ENCODE measurements at regions not wholly inside any gene's neighbourhood (a gene's known extent, or its start where the extent isn't known, plus 50 kb on each side); places are given as distances from the start of the nearest gene placed in this dataset.

GRCh38 chr12:11946161-11946560 lies 124.6 kb upstream of the BCL2L14 start:
- Mint-ChIP-seq H3K27me3 (ENCODE audit: unreplicated experiment) (peaks cover 33% of the 10 kb centered on the region), H3K4me3 (ENCODE audit: unreplicated experiment) (no peak overlapping the region), H3K36me3 (ENCODE audit: unreplicated experiment) (no peaks in the 10 kb centered on the region), H3K27ac (ENCODE audit: unreplicated experiment) (no peak overlapping the region), H3K9me3 (ENCODE audit: unreplicated experiment) (no peaks in the 10 kb centered on the region), H3K4me1 (ENCODE audit: unreplicated experiment) (no peaks in the 10 kb centered on the region)
- no peak for DNase-seq (ENCODE audit: extremely low spot score, unreplicated experiment)
- no peak for TF ChIP-seq CTCF (IDR thresholded peaks at IDR 0.05)

- H3K9me3 Mint-ChIP-seq (ENCODE audit: unreplicated experiment) = no peaks in the 10 kb centered on the region
- no peaks in the 10 kb centered on the region for H3K36me3 Mint-ChIP-seq (ENCODE audit: unreplicated experiment)
- H3K4me3 Mint-ChIP-seq (ENCODE audit: unreplicated experiment) = no peak overlapping the region
- no peak overlapping the region for H3K27ac Mint-ChIP-seq (ENCODE audit: unreplicated experiment)
- no peak for DNase-seq (ENCODE audit: extremely low spot score, unreplicated experiment)
- H3K4me1 Mint-ChIP-seq (ENCODE audit: unreplicated experiment) = no peaks in the 10 kb centered on the region
- peaks cover 33% of the 10 kb centered on the region for H3K27me3 Mint-ChIP-seq (ENCODE audit: unreplicated experiment)
- TF ChIP-seq CTCF (IDR thresholded peaks at IDR 0.05) = no peak
Observed at GRCh38 chr12:11947213-11947612, 123.5 kb upstream of the BCL2L14 start.

DNA sequence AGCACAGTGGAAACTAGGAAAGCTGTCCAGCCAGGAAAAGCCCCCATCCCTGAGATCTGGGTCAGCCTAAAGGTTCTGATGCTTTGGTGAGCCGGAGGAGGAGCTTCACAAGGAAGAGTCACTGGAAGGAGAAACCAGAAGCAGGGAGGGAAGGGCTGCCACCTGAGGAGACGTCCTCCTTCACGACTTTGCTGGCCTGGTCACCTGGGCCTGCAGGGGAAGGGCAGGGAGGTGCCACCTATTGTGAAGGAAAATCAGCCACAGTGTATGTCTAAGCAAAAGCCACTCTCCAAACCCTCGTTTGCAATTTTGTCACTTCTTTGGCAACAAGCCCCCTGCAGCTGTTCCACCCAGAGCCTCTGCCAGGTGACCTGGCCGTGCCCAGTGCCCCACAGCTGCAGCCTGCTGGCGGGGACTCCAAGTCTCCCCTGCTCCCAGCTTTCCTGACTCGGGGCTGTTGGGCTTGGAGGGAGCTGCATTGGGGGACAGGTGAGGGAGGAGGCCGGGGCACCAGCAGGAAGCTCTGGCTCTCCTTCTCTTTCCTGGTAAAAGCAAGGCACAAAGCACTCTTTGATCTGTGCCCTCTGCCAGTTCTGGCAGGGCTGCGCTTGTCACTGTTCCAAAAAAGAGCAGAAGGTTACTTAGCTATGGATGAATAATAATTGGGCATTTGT lies 120.9 kb upstream of the BCL2L14 start:
- no peak for TF ChIP-seq CTCF (IDR thresholded peaks at IDR 0.05)

GRCh38 chr12:11951209-11951608 lies 119.5 kb upstream of the BCL2L14 start:
- Mint-ChIP-seq H3K4me1 (ENCODE audit: unreplicated experiment) (peaks cover 2% of the 10 kb centered on the region), H3K36me3 (ENCODE audit: unreplicated experiment) (no peaks in the 10 kb centered on the region), H3K9me3 (ENCODE audit: unreplicated experiment) (no peaks in the 10 kb centered on the region), H3K27ac (ENCODE audit: unreplicated experiment) (no peak overlapping the region), H3K27me3 (ENCODE audit: unreplicated experiment) (peaks cover 36% of the 10 kb centered on the region), H3K4me3 (ENCODE audit: unreplicated experiment) (no peak overlapping the region)
- no peak for DNase-seq (ENCODE audit: extremely low spot score, unreplicated experiment)
- TF ChIP-seq CTCF (IDR thresholded peaks at IDR 0.05) = no peak

More for the DNA sequence above, 120.9 kb upstream of the BCL2L14 start:
- no peak overlapping the region for H3K27ac Mint-ChIP-seq (ENCODE audit: unreplicated experiment)
- H3K27me3 Mint-ChIP-seq (ENCODE audit: unreplicated experiment) = peaks cover 31% of the 10 kb centered on the region
- H3K9me3 Mint-ChIP-seq (ENCODE audit: unreplicated experiment) = no peaks in the 10 kb centered on the region
- no peak overlapping the region for H3K4me3 Mint-ChIP-seq (ENCODE audit: unreplicated experiment)
- no peak for DNase-seq (ENCODE audit: extremely low spot score, unreplicated experiment)
- no peaks in the 10 kb centered on the region for H3K36me3 Mint-ChIP-seq (ENCODE audit: unreplicated experiment)
- H3K4me1 Mint-ChIP-seq (ENCODE audit: unreplicated experiment) = peaks cover 2% of the 10 kb centered on the region

DNA sequence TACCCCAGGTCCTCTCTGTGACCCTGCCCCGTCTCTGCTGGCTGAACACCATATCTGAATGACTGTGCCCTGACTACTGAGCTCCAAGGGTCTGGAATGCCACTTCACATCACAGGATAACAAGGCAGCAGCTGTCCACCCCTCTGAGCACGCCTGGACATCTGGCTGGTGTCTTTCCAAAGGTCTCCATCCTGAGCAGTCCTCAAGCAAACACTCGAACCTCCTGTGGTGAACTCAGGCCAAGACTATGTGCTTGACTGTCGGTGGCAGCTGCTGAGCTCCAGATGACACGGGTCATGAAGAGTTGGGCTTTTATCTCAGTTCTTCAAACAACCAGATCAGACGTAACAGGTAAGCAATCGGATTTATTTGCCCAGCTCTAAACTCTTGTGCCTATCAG lies 117.2 kb upstream of the BCL2L14 start:
- Mint-ChIP-seq H3K27ac (ENCODE audit: unreplicated experiment) (no peak overlapping the region), H3K27me3 (ENCODE audit: unreplicated experiment) (peaks cover 32% of the 10 kb centered on the region), H3K9me3 (ENCODE audit: unreplicated experiment) (no peaks in the 10 kb centered on the region), H3K36me3 (ENCODE audit: unreplicated experiment) (no peaks in the 10 kb centered on the region), H3K4me1 (ENCODE audit: unreplicated experiment) (peaks cover 7% of the 10 kb centered on the region), H3K4me3 (ENCODE audit: unreplicated experiment) (no peak overlapping the region)
- TF ChIP-seq CTCF (IDR thresholded peaks at IDR 0.05) = no peak
- no peak for DNase-seq (ENCODE audit: extremely low spot score, unreplicated experiment)

Measured in osteocyte (in vitro differentiated cells).